Endothelial cell of umbilical vein (primary cell): ENCODE measurements at regions not wholly inside any gene's neighbourhood (a gene's known extent, or its start where the extent isn't known, plus 50 kb on each side); places are given as distances from the start of the nearest gene placed in this dataset.

ENCODE experiments used
- CTCF ChIP-seq, 2 donors: IDR thresholded peaks; 1 replicate in 1 of 2; 2 replicates in 1 of 2; pipeline ENCODE4 v1.5.1; 2011; ENCODE audit warnings: low read length in 2 of 2, mild to moderate bottlenecking in 2 of 2, moderate library complexity in 2 of 2, control low read depth in 1 of 2, inconsistent platforms in 1 of 2, low read depth in 1 of 2; ENCODE audit not compliant: insufficient read depth in 1 of 2; ENCODE audit errors: extremely low read depth in 1 of 2
- EZH2 ChIP-seq: IDR thresholded peaks from 2 replicates; pipeline ENCODE4 v1.6.1; 2012; ENCODE audit warnings: borderline replicate concordance, low read depth, mild to moderate bottlenecking, moderate library complexity, low read length, inconsistent platforms; ENCODE audit not compliant: severe bottlenecking
- JUN ChIP-seq: IDR thresholded peaks from 2 replicates; pipeline ENCODE4 v1.6.1; 2011; ENCODE audit warnings: borderline replicate concordance, low read depth; ENCODE audit not compliant: insufficient read length, insufficient read depth
- MYC ChIP-seq: IDR thresholded peaks from one replicate; pipeline ENCODE4 v1.6.1; 2011; ENCODE audit warnings: mild to moderate bottlenecking, low read depth, low read length
- POLR2A ChIP-seq: IDR thresholded peaks from 2 replicates; pipeline ENCODE4 v1.6.1; 2012; ENCODE audit warnings: low read depth, mild to moderate bottlenecking, control low read depth, low read length
- POLR2AphosphoS5 ChIP-seq: IDR thresholded peaks from 2 replicates; pipeline ENCODE4 v1.6.1; 2012; ENCODE audit warnings: low read depth, mild to moderate bottlenecking, control low read depth, low read length, moderate library complexity; ENCODE audit not compliant: insufficient read depth

DNA sequence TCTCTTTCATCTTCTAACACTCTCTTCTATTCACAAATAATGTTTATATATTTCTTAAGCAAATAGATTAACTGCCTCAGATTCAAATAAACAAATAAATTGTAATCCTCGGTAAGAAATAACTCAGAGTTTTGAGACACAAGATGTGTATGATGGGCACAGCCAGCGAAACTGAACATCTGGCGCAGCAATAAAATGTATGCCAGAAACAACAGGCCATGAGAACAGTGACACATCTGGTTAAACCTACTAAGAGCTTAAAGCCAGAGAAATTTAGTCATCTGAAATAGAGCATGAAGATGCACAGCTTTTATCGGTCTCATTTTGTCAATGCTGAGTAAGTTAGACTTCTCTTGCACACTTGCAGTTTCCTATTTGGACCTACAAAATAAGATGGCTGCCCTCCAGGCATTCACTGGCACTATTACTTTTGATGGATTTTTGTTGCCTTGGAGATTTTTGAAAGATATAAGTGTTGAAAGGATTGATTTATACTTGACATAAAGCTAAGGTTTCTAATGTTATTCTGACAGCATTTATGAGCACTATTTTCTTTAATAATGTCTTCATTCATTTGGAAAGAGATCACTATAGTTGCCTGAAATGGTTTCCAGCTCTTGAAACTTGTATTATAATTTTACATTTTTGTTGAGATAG, 1444.0 kb downstream of the PCDH18 start:
- TF ChIP-seq POLR2AphosphoS5 (no peak), POLR2A (no peak), CTCF (IDR thresholded peaks at IDR 0.05; ENCODE audit: extremely low read depth in 1 of 2, insufficient read depth in 1 of 2, low read depth in 1 of 2, low read length in 2 of 2) (no peak), MYC (no peak), JUN (no peak), EZH2 (no peak)
